Heart left ventricle (tissue), 13 donors: ENCODE measurements at regions not wholly inside any gene's neighbourhood (a gene's known extent, or its start where the extent isn't known, plus 50 kb on each side); places are given as distances from the start of the nearest gene placed in this dataset.

ENCODE experiments used
- POLR2A ChIP-seq, 2 donors: fragments of 450-650 bp; IDR thresholded peaks; one replicate each; pipeline ENCODE4 v1.6.1; 2017; ENCODE audit warnings: antibody characterized with exemption in 2 of 2, mild to moderate bottlenecking in 2 of 2, moderate library complexity in 2 of 2
- TF ChIP-seq, protein P1 (sequence below), 12 donors: fragments of 200-600 bp; sonication (generic) in 4 of 12; IDR thresholded peaks; one replicate each; pipeline versions ENCODE4 v1.5.0 to v1.8.0; 2018 to 2022; ENCODE audit warnings: antibody characterized with exemption in 12 of 12, mild to moderate bottlenecking in 5 of 12
- donor health status: ischemic (EF 13 %, LVEDD 7.1; RV severe dilation, severe dysfunction).
- donor health status: DM: no; HTN: yes; CAD: no.
- donor health status: DM: no; HTN: no; CAD: no.
- donor health status: ischemic (EF 25% LVEDD 6.9; RV normal size, moderate dysfunction).
- donor health status: ischemic (EF 25% LVEDD 5.7; RV mildly dilated, moderate dysfunction).
- donor health status: ischemic (EF 35%, LVEDD 5.7; RV mildly dilated, moderate dysfunction).
- donor health status: nonischemic (EF 11% LVEDD 7.7; RV severe dilation, severe dysfunction).
- donor health status: DM: yes; HTN: yes; CAD: no.
- donor health status: PGD.
- donor health status: ischemic (EF 29% LVEDD 5.4; RV normal size, mild dysfunction).
- donor health status: nonischemic (EF 23%, LVEDD 6.1; RV moderate dilation, normal function).

DNA sequence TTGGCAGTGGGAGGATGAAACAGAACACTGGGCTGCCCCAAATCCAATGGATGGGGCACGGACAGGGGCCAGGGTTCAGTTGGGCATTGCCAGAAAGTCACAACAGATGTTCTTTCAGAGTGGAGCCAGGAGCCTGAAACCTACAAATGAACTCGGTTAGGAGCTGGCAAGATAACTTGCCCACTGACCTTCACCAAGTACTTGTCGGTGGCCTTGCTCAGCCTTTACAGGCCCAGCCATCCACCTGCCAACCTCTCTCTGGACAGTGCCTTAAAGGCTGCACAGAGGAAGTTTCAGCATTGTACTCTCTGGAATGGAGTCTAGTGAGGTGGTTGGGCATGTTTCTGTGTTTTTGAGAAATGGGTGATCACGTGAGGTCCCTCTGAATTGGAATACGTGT, 87.1 kb upstream of the USP9X start:
- TF ChIP-seq, protein P1, sequence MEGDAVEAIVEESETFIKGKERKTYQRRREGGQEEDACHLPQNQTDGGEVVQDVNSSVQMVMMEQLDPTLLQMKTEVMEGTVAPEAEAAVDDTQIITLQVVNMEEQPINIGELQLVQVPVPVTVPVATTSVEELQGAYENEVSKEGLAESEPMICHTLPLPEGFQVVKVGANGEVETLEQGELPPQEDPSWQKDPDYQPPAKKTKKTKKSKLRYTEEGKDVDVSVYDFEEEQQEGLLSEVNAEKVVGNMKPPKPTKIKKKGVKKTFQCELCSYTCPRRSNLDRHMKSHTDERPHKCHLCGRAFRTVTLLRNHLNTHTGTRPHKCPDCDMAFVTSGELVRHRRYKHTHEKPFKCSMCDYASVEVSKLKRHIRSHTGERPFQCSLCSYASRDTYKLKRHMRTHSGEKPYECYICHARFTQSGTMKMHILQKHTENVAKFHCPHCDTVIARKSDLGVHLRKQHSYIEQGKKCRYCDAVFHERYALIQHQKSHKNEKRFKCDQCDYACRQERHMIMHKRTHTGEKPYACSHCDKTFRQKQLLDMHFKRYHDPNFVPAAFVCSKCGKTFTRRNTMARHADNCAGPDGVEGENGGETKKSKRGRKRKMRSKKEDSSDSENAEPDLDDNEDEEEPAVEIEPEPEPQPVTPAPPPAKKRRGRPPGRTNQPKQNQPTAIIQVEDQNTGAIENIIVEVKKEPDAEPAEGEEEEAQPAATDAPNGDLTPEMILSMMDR (IDR thresholded peaks at IDR 0.05), result no peak
- no peak for TF ChIP-seq POLR2A (IDR thresholded peaks at IDR 0.05)
